ENCODE measurements at regions not wholly inside any gene's neighbourhood (a gene's known extent, or its start where the extent isn't known, plus 50 kb on each side); places are given as distances from the start of the nearest gene placed in this dataset.

DNA sequence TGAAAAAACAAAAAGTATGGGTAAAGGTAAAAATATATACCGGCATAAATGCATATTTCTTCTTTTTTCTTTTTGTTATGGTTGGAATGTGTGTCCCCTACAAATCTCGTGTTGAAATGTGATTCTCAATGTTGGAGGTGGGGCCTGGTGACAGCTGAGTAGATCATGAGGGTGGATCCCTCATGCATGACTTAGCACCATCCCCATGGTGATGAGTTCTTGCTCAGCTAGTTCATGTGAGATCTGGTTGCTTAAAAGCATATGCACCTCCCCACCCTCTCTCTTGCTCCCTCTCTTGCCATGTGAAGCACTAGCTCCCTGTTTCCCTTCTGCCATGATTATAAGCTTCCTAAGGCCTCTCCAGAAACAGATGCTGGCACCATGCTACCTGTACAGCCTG, 93.3 kb downstream of the HYCC1 start:
- dilution Hi-C loops (cut with MboI; ENCODE audit: extremely low pct_ligation_motif_present, low sequenced_read_pairs), result no loop called here
- DNase-seq (ENCODE audit: low read depth, low spot score) (no peak), FAIRE-seq (no peak)
- Histone ChIP-seq H3K27ac (ENCODE audit: insufficient read depth, low read depth, low read length) (no peak overlapping the region), H3K79me2 (ENCODE audit: control insufficient read depth, insufficient read depth, low read length) (no peaks in the 10 kb centered on the region), H3K4me3 (replicated peaks in 1 of 3; ENCODE audit: insufficient read depth in 1 of 3, low read depth in 1 of 3, low read length in 3 of 3) (no peak overlapping the region), H3K9ac (replicated peaks; ENCODE audit: extremely low read depth, insufficient read depth, low read length) (no peak overlapping the region), H3K9me1 (replicated peaks; ENCODE audit: control insufficient read depth, extremely low read depth, insufficient read depth, low read length) (no peaks in the 10 kb centered on the region), H4K20me1 (replicated peaks; ENCODE audit: control insufficient read depth, extremely low read depth, insufficient read depth, low read length) (no peaks in the 10 kb centered on the region), H3K27me3 (ENCODE audit: control insufficient read depth in 2 of 2, insufficient read depth in 2 of 2, low read length in 2 of 2) (no peaks in the 10 kb centered on the region), H2AFZ (ENCODE audit: low read depth, low read length) (no peak overlapping the region), H3K36me3 (ENCODE audit: control insufficient read depth in 2 of 2, extremely low read depth in 1 of 2, insufficient read depth in 2 of 2, low read length in 2 of 2) (no peaks in the 10 kb centered on the region), H3K4me1 (ENCODE audit: control insufficient read depth, extremely low read depth, insufficient read depth, low read length) (no peaks in the 10 kb centered on the region), H3K9me3 (replicated peaks; ENCODE audit: control insufficient read depth, insufficient read depth, low read length) (no peaks in the 10 kb centered on the region), H3K4me2 (ENCODE audit: insufficient read depth, low read length) (no peak overlapping the region)
- POLR2A ChIA-PET, result interaction anchor here (0.6 kb wide), 1 partner anchor 54 kb away, joined by 13 read pairs; no protein-coding TSS in a partner anchor
- CTCF ChIA-PET, result interaction anchor here (1.8 kb wide), 1 partner anchor 138 kb away, joined by 4 read pairs; no protein-coding TSS in a partner anchor
- intact Hi-C loops (cut with micrococcal nuclease), result no loop called here
- TF ChIP-seq EZH2 (IDR thresholded peaks at IDR 0.05; ENCODE audit: borderline replicate concordance, low read depth, low read length, severe bottlenecking), result no peak
- no peak for TF ChIP-seq POLR2A (IDR thresholded peaks at IDR 0.05; ENCODE audit: low read depth, low read length)
- TF ChIP-seq, protein P1, sequence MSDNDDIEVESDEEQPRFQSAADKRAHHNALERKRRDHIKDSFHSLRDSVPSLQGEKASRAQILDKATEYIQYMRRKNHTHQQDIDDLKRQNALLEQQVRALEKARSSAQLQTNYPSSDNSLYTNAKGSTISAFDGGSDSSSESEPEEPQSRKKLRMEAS (IDR thresholded peaks at IDR 0.05; ENCODE audit: insufficient read depth, insufficient read length), result no peak
- TF ChIP-seq JUN (IDR thresholded peaks at IDR 0.05; ENCODE audit: borderline replicate concordance, insufficient read depth, insufficient read length, low read depth), result no peak
- no peak for TF ChIP-seq GATA2 (IDR thresholded peaks at IDR 0.05; ENCODE audit: insufficient read depth, insufficient read length, low read depth, low read length)
- TF ChIP-seq POLR2AphosphoS5 (IDR thresholded peaks at IDR 0.05; ENCODE audit: insufficient read depth, low read depth, low read length), result no peak
- TF ChIP-seq, protein P2, sequence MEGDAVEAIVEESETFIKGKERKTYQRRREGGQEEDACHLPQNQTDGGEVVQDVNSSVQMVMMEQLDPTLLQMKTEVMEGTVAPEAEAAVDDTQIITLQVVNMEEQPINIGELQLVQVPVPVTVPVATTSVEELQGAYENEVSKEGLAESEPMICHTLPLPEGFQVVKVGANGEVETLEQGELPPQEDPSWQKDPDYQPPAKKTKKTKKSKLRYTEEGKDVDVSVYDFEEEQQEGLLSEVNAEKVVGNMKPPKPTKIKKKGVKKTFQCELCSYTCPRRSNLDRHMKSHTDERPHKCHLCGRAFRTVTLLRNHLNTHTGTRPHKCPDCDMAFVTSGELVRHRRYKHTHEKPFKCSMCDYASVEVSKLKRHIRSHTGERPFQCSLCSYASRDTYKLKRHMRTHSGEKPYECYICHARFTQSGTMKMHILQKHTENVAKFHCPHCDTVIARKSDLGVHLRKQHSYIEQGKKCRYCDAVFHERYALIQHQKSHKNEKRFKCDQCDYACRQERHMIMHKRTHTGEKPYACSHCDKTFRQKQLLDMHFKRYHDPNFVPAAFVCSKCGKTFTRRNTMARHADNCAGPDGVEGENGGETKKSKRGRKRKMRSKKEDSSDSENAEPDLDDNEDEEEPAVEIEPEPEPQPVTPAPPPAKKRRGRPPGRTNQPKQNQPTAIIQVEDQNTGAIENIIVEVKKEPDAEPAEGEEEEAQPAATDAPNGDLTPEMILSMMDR (IDR thresholded peaks at IDR 0.05; ENCODE audit: extremely low read depth in 1 of 2, insufficient read depth in 1 of 2, low read depth in 1 of 2, low read length in 2 of 2), result no peak
- no peak for TF ChIP-seq FOS (IDR thresholded peaks at IDR 0.05; ENCODE audit: borderline replicate concordance, insufficient read depth, low read length)
- TF ChIP-seq MYC (IDR thresholded peaks at IDR 0.05; ENCODE audit: low read depth, low read length), result no peak
- BruUV-seq (replicated peaks), result no TSS peak
